ENCODE measurements at regions not wholly inside any gene's neighbourhood (a gene's known extent, or its start where the extent isn't known, plus 50 kb on each side); places are given as distances from the start of the nearest gene placed in this dataset.

DNA sequence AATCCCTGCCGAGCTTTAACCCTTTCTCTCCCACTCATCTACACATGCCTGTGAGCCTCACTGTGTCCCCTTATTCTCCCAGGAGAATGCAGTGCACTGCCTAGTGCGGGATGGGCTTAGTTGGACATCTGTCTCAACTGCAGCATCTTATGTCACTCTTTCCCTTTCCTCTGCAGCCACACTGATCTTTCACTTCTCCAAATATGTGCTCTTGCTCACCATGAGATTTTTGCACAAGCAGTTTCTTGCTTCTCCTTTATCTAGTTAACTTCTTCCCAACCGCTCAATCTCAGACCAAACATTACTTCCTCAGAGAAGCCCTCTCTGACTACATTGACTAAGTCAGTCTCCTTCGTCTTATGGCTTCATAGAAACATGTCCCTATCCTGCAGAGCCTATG is 292.3 kb downstream of the KBTBD8 start:
- peak; percentile 2 for DNase-seq

DNA sequence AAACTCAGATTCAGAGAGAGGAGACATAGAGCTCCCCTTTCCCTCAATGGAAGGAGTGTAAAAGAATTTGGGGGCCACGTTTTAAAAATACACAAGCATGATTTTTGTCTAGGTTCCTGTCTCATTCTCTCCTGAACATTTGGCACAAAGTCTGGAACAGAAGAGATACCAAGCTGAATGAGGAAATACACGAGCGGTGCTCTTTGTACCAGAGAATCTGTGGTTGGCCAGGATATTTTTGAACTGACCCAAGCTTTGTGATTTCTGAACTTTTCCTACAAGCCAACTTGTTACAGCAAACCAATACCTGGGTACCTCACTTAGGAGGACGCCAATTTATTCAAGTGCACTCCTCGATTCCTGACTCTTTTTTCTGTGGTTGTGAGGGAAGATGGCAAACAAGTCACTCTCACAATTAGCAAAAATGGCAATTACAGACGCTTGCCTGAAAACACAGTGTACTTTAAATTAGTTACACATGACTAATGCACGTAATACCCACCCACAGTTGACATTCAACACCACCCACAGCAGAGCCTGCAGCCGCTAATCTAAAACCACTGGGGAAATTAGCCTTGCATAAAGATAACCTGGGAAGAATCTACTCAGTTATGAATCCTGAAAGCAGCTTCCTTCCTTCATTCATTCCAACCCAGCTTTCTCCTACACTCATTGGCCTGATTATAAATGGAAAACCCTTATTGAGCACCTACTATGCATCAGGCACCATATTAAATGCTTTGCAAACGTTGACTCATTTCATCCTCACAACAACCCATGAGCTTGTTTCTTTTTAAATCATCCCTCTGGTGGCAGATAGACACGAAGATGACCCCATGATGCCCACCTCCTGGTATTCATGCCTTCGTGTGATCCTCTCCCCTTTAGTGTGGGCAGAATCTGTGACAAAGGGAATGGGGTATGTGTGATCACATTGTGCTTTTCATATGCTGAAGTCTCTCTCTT is 293.5 kb downstream of the KBTBD8 start:
- no peak for DNase-seq

GRCh38 chr3:67292356-67293121 is 294.4 kb downstream of the KBTBD8 start:
- no peak for DNase-seq

GRCh38 chr3:67294341-67294740 is 296.2 kb downstream of the KBTBD8 start:
- DNase-seq, result no peak

GRCh38 chr3:67296039-67296892 is 298.2 kb downstream of the KBTBD8 start:
- DNase-seq, result no peak

DNA sequence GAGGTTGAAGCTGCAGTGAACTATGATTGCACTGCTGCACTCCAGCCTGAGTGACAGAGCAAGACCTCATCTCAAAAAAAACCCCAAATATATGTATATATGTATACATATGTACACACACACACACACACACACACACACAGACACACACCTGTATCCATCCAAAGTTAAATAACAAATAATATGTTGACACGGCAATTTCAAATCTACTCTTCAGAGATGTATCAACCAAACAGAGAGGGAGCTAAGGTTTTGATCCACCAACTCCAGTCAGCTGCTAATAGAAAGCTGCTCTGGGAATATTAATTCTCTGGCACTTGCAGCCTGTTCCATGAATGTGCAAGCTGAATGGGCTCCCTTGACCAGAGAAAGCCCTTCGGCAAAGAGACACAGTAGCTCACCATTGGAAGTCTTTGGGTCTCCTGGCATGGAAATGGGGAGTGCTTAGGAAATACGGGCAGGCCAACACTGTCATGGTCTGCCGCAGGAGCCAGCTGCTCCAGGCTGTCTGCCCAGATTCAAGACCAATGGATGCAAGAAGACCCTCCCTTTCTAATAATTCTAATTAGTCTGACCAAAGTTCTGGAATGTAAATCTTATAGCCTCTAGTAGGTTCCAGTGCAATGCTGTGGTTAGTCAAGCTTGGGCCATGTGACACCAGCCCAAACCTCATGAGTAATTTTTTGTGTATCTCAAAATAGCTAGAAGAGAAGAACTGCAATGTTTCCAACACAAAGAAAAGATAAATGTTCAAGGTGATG is 299.8 kb downstream of the KBTBD8 start:
- DNase-seq, result no peak

DNA sequence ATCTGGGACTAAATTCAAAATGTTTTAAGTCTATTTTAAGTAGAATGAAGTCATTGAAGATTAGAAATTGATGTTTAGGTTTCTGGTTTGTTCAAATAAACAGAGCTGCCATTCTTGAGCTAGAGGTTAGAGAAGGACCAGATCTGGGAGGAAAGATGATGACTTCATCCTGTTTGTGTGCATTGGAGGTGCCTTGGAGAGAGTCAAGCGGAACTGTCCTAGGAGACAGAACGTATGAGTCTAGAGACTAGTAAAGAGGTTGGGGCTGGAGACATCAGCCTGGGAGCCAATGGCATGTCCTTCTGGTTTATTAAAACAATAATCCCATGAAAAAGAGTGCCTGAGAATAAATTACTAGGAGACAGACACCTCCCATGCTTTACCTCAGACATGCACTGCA is 303.4 kb downstream of the KBTBD8 start:
- DNase-seq, result no peak

- no peak for DNase-seq
Observed at GRCh38 chr3:67302489-67302888, 304.4 kb downstream of the KBTBD8 start.

GRCh38 chr3:67305160-67305559 is 307.1 kb downstream of the KBTBD8 start:
- no peak for DNase-seq

DNA sequence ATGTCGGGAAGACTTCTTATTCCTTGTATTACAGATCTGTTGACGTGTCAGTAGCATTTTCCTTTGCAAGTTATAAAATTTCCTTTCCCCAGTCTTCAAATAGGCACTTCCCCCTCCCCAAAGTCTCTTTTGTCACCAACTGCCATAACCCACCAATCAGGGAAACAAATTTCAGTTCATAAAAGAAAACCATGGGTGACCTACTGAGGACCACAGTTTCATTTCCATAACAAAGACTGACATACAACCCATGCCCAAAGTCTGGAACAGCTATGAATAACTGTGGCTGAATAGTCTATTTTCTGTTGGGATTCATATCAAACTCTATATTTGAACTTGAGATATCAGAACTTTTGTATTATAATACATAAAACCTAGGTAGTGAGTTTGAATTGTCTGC is 307.8 kb downstream of the KBTBD8 start:
- DNase-seq, result no peak

- no peak for DNase-seq
Observed at GRCh38 chr3:67311440-67311839, 313.3 kb downstream of the KBTBD8 start.

DNA sequence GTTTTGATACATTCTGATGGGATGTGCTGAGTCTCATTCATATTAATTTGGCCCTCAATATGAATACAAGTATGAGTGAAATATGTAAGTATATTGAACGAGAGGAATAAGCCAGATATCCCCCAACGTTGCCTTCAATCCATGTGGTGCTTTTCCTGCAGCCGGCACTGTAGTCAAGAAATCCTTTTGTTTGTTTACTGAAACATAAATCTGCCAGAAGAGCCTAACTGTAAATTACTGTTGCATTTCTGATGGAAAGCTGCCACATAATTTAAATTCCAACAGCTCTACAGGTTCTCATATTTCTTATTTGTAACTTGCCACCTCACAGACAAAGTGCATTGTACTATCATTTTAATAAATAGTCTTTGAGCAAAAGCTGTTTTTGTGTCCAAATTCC is 314.0 kb downstream of the KBTBD8 start:
- no peak for DNase-seq

- DNase-seq, result no peak
Observed at GRCh38 chr3:67318162-67318561, 320.1 kb downstream of the KBTBD8 start.

DNA sequence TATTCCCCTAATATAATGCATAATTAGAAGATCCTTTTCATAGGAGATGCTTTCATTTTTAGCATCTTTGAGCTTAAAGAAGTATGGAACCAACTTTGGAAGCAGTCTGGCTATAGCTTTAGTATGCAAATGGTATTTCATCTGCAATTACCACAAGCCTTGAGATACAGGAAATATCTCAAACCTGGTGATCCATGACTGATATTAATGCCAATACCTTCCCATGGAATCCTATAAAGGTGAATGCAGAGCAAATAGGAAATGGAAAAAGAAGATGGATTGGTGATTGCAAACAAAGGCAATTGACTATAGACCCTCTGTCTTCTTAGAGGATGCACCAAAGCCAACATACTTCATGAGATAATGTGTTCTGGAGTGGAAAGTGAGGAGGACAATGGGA is 326.4 kb downstream of the KBTBD8 start:
- DNase-seq, result no peak
